Transverse colon (tissue), 4 donors: ENCODE measurements at regions not wholly inside any gene's neighbourhood (a gene's known extent, or its start where the extent isn't known, plus 50 kb on each side); places are given as distances from the start of the nearest gene placed in this dataset.

ENCODE experiments used
- DNase-seq: peaks from one replicate; pipeline ENCODE4 v3.0.0-alpha.2; 2019
- H3K27ac ChIP-seq, 4 donors: fragments of 200-600 bp; sonication (generic); 2 replicates each; pipeline ENCODE4 v1.5.1; 2016 to 2018; ENCODE audit warnings: inconsistent platforms in 4 of 4
- H3K27me3 ChIP-seq: fragments of 200-600 bp; sonication (generic); 2 replicates; pipeline ENCODE4 v1.5.1; 2017; ENCODE audit warnings: inconsistent platforms
- H3K36me3 ChIP-seq, 4 donors: fragments of 200-600 bp; sonication (generic); 2 replicates each; pipeline ENCODE4 v1.5.1; 2017 to 2019; ENCODE audit warnings: inconsistent platforms in 4 of 4
- H3K4me1 ChIP-seq, 4 donors: fragments of 200-600 bp; sonication (generic); 2 replicates each; pipeline ENCODE4 v1.5.1; 2017 to 2020; ENCODE audit warnings: inconsistent platforms in 4 of 4
- H3K4me3 ChIP-seq, 4 donors: fragments of 200-600 bp; sonication (generic); 1 replicate in 1 of 4; 2 replicates in 3 of 4; pipeline versions ENCODE4 v1.5.1 to v1.6.1; 2017 to 2019; ENCODE audit warnings: inconsistent platforms in 4 of 4
- H3K9me3 ChIP-seq, 2 donors: fragments of 200-600 bp; sonication (generic); 2 replicates each; pipeline ENCODE4 v1.5.1; 2017 to 2019; ENCODE audit warnings: inconsistent platforms in 2 of 2
- EP300 ChIP-seq: sonication (generic); formaldehyde crosslinking; IDR thresholded peaks from one replicate; pipeline ENCODE4 v1.6.1; 2017; ENCODE audit warnings: antibody characterized with exemption, low read depth
- POLR2A ChIP-seq: fragments of 450-650 bp; IDR thresholded peaks from one replicate; pipeline ENCODE4 v1.6.1; 2016; ENCODE audit warnings: antibody characterized with exemption, mild to moderate bottlenecking, moderate library complexity
- POLR2AphosphoS5 ChIP-seq, 3 donors: sonication (generic); formaldehyde crosslinking; IDR thresholded peaks; one replicate each; pipeline ENCODE4 v1.6.1; 2016; ENCODE audit warnings: antibody characterized with exemption in 3 of 3
- WGBS, 2 donors: methylation state at CpG; one replicate each; pipeline ENCODE4 v1.1.5; 2018; ENCODE audit warnings: low coverage in 1 of 2; 5-methylcytosine and 5-hydroxymethylcytosine counted together
- in situ Hi-C, 4 donors: fragments of 200-750 bp; cut with MboI; loops; one replicate each; pipeline versions ENCODE4 v1.15.0 to v1.15.1; 2017; ENCODE audit warnings: low sequenced_read_pairs in 3 of 4, low pct_ligation_motif_present in 1 of 4, low pct_unique_long_range_greater_than_20kb in 1 of 4
- intact Hi-C: fragments of 100-400 bp; cut with DNase I; formaldehyde crosslinking; loops from one replicate; pipeline ENCODE4 v1.15.1; 2023; ENCODE audit warnings: low total_unique reads
- TF ChIP-seq, protein P1 (sequence below), 5 experiments: fragments of 200-600 bp in 3 of 5; fragments of 450-650 bp in 2 of 5; sonication (generic) in 3 of 5; IDR thresholded peaks; 1 replicate in 2 of 5; 2 replicates in 3 of 5; pipeline ENCODE4 v1.5.1; 2016 to 2017; ENCODE audit warnings: antibody characterized with exemption in 5 of 5, inconsistent platforms in 3 of 5, mild to moderate bottlenecking in 2 of 5, moderate library complexity in 1 of 5

DNA sequence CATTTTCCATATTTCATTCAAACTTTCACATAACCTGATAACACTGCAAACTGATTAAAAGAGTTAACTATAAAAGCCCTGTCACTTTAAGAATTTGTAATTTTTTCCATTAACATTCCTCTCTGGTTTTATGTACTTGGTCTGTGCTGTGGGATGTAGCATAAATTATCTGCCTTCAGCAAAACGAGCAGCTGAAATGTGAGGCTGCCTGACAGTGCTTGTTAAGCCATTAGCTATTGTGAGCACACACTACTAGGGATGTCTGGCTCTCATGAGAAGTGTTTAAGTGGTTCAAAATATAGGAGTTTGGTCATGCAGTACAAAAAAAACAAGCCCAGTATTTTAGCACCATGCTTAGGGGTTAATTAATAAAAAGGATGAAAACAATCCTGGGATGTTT lies 63.0 kb downstream of the HOXA1 start:
- Histone ChIP-seq H3K27me3 (no peaks in the 10 kb centered on the region), H3K27ac (no peak overlapping the region), H3K9me3 (no peaks in the 10 kb centered on the region), H3K4me1 (peaks cover 0 to 10% (median 4%) of the 10 kb centered on the region in 4 donors), H3K4me3 (no peak overlapping the region), H3K36me3 (no peaks in the 10 kb centered on the region)
- DNase-seq: no peak
- in situ Hi-C loops: no loop called here
- TF ChIP-seq POLR2AphosphoS5 (IDR thresholded peaks at IDR 0.05): no peak
- intact Hi-C loops: no loop called here
- 29 to 100% methylated on average over 1 of the region's 1 CpG for WGBS, 2 donors

DNA sequence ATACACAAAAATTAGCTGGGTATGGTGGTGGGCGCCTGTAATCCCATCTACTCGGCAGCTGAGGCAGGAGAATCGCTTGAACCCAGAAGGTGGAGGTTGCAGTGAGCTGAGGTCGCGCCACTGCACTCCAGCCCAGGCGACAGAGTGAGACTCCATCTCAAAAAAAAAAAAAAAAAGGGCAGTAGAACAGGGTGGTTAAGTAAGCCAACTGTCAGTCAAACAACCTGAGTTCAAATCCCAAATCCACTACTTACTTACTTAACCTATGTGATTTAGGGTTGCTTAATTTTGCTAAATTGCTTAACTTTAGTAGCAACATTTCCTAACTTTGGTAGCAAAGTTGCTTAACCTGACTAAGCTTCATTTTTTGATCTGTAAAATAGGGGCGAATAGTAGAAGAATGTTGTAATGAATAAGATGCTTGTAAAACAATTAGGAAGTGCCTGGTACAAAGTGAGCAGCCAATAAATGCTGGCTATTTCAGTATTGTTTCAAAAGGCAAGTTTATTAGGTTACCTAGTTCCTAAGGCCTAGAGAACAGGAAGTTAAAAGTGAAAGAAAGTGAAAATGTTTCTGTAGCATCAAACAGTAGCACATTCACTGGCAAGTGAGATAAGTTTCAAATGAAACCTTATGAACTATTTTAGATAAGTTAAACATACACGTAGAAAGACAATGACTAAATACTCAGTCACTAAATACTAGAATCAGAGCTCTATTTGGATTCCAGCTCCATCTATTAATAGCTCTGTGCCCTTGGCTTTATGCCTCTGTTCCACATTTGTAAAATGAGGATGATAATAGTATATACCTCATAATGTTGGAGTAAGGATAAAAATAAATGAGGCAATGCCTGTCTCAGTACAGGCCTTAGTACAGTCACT lies 64.3 kb downstream of the HOXA1 start:
- intact Hi-C loops: no loop called here
- Histone ChIP-seq H3K9me3 (no peaks in the 10 kb centered on the region), H3K36me3 (no peaks in the 10 kb centered on the region), H3K4me1 (peaks cover 0 to 10% (median 4%) of the 10 kb centered on the region in 4 donors), H3K4me3 (no peak overlapping the region), H3K27ac (peak overlapping the region in 3 of 4 donors; percentile 1 to 6 (median 5)), H3K27me3 (no peaks in the 10 kb centered on the region)
- no peak for TF ChIP-seq EP300
- TF ChIP-seq, protein P1, sequence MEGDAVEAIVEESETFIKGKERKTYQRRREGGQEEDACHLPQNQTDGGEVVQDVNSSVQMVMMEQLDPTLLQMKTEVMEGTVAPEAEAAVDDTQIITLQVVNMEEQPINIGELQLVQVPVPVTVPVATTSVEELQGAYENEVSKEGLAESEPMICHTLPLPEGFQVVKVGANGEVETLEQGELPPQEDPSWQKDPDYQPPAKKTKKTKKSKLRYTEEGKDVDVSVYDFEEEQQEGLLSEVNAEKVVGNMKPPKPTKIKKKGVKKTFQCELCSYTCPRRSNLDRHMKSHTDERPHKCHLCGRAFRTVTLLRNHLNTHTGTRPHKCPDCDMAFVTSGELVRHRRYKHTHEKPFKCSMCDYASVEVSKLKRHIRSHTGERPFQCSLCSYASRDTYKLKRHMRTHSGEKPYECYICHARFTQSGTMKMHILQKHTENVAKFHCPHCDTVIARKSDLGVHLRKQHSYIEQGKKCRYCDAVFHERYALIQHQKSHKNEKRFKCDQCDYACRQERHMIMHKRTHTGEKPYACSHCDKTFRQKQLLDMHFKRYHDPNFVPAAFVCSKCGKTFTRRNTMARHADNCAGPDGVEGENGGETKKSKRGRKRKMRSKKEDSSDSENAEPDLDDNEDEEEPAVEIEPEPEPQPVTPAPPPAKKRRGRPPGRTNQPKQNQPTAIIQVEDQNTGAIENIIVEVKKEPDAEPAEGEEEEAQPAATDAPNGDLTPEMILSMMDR (IDR thresholded peaks at IDR 0.05): no peak
- TF ChIP-seq POLR2AphosphoS5 (IDR thresholded peaks at IDR 0.05): no peak
- TF ChIP-seq POLR2A: no peak
- DNase-seq: no peak
- 31 to 74% methylated on average over 3 to 8 of the region's 8 CpGs for WGBS, 2 donors
- in situ Hi-C loops: no loop called here

DNA sequence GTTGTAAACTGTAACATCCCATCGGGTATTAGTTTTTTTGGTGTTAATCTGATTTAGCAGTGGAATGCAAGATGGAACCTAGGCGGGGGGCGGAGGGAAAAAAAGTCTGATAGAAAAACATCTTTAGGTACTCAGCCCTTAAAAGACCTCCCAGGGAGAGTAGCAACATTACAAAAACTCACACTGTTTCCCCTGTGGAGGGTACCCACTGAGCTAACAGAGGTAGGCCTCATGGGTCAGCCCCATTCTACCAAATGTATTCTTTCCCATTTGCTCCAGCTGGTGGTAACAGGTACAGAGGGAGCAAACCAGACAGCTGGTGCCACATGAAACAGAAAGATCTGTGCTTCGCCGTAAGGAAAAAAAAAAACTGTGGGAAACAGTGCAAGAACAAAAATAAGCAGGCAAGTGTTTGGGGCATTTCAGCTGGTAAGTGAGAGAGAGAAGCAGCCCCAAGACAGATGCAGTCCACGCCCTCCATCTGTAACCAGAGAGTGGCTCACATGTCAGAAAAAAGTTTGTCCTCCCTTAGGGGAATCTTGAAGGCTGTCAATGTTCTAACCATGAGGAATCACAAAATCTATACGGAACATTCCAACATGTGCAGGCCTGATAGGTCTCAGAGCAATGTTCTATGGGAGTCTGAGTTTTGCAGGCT lies 65.3 kb downstream of the HOXA1 start:
- no peak overlapping the region for H3K27ac ChIP-seq
- no peaks in the 10 kb centered on the region for H3K9me3 ChIP-seq
- DNase-seq: no peak
- 93 to 94% methylated on average over 6 to 7 of the region's 7 CpGs for WGBS, 2 donors
- no peaks in the 10 kb centered on the region for H3K27me3 ChIP-seq
- H3K4me3 ChIP-seq: no peak overlapping the region
- in situ Hi-C loops (no loop called here), intact Hi-C loops (no loop called here)
- peaks cover 0 to 10% (median 4%) of the 10 kb centered on the region in 4 donors for H3K4me1 ChIP-seq
- TF ChIP-seq EP300 (no peak), POLR2AphosphoS5 (IDR thresholded peaks at IDR 0.05) (no peak), POLR2A (no peak)
- TF ChIP-seq, protein P1 (IDR thresholded peaks at IDR 0.05): no peak
- H3K36me3 ChIP-seq: no peaks in the 10 kb centered on the region

DNA sequence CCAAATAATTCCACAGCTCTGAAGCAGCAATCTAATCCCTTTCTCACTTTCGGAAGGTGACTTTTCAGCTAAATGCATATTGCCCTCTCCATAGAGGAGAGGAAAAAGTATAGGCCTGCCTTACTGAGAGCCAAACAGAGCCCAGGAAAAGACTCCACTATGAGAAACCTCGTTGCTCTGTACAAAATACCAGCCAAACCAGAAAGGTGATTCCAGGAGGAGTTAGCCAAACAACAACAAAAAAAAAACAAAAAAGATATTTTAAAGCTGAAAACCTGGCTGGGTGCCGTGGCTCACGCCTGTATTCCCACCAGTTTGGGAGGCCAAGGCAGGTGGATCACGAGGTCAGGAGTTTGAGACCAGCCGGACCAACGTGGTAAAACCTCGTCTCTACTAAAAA lies 70.5 kb downstream of the HOXA1 start:
- H3K4me1 ChIP-seq: no peaks in the 10 kb centered on the region
- H3K27me3 ChIP-seq: no peaks in the 10 kb centered on the region
- H3K9me3 ChIP-seq: no peaks in the 10 kb centered on the region
- no peaks in the 10 kb centered on the region for H3K36me3 ChIP-seq
- no peak overlapping the region for H3K4me3 ChIP-seq
- DNase-seq: no peak
- intact Hi-C loops: no loop called here
- H3K27ac ChIP-seq: no peak overlapping the region
- in situ Hi-C loops: no loop called here
- WGBS, 2 donors: 69 to 75% methylated on average over 8 of the region's 8 CpGs
- no peak for TF ChIP-seq POLR2A
- no peak for TF ChIP-seq EP300
- TF ChIP-seq POLR2AphosphoS5 (IDR thresholded peaks at IDR 0.05): no peak
- TF ChIP-seq, protein P1 (IDR thresholded peaks at IDR 0.05): no peak
